Sigmoid colon (tissue), 4 donors: ENCODE measurements at regions not wholly inside any gene's neighbourhood (a gene's known extent, or its start where the extent isn't known, plus 50 kb on each side); places are given as distances from the start of the nearest gene placed in this dataset.

Experiments used
- CTCF ChIP-seq, 4 experiments: fragments of 450-650 bp in 3 of 4; fragments of 200-600 bp in 1 of 4; IDR thresholded peaks; one replicate each; pipeline ENCODE4 v1.5.1; 2016 to 2019; ENCODE audit warnings: antibody characterized with exemption in 4 of 4, mild to moderate bottlenecking in 3 of 4, moderate library complexity in 2 of 4
- EP300 ChIP-seq, 4 donors: sonication (generic); formaldehyde crosslinking; IDR thresholded peaks; one replicate each; pipeline ENCODE4 v1.6.1; 2017; ENCODE audit warnings: antibody characterized with exemption in 4 of 4
- POLR2A ChIP-seq, 2 donors: fragments of 450-650 bp; IDR thresholded peaks; one replicate each; pipeline ENCODE4 v1.6.1; 2016; ENCODE audit warnings: antibody characterized with exemption in 2 of 2, mild to moderate bottlenecking in 2 of 2, moderate library complexity in 2 of 2
- POLR2AphosphoS5 ChIP-seq, 4 donors: sonication (generic); formaldehyde crosslinking; IDR thresholded peaks; one replicate each; pipeline ENCODE4 v1.6.1; 2017; ENCODE audit warnings: antibody characterized with exemption in 4 of 4

GRCh38 chr22:27397036-27397953 lies 404.3 kb downstream of the MN1 start:
- TF ChIP-seq CTCF (IDR thresholded peaks at IDR 0.05) (no peak), POLR2A (IDR thresholded peaks at IDR 0.05) (no peak), POLR2AphosphoS5 (IDR thresholded peaks at IDR 0.05) (no peak), EP300 (IDR thresholded peaks at IDR 0.05) (no peak)
